Thyroid gland (tissue), 4 donors: ENCODE measurements at regions not wholly inside any gene's neighbourhood (a gene's known extent, or its start where the extent isn't known, plus 50 kb on each side); places are given as distances from the start of the nearest gene placed in this dataset.

Source experiments
- CTCF ChIP-seq, 6 experiments: fragments of 200-600 bp in 3 of 6; fragments of 450-650 bp in 3 of 6; sonication (generic) in 3 of 6; IDR thresholded peaks; one replicate each; pipeline ENCODE4 v1.5.1; 2016 to 2019; ENCODE audit warnings: antibody characterized with exemption in 6 of 6, mild to moderate bottlenecking in 2 of 6, inconsistent platforms in 1 of 6, moderate library complexity in 1 of 6
- POLR2A ChIP-seq, 2 donors: fragments of 450-650 bp; IDR thresholded peaks; one replicate each; pipeline ENCODE4 v1.6.1; 2017; ENCODE audit warnings: antibody characterized with exemption in 2 of 2, mild to moderate bottlenecking in 2 of 2, moderate library complexity in 1 of 2

GRCh38 chr1:213448776-213449175, 397.7 kb downstream of the RPS6KC1 start:
- no peak for TF ChIP-seq CTCF (IDR thresholded peaks at IDR 0.05)
- no peak for TF ChIP-seq POLR2A (IDR thresholded peaks at IDR 0.05)
